Natural killer cell (primary cell): ENCODE measurements at regions not wholly inside any gene's neighbourhood (a gene's known extent, or its start where the extent isn't known, plus 50 kb on each side); places are given as distances from the start of the nearest gene placed in this dataset.

ENCODE experiments used
- ATAC-seq, 3 donors: fragments of 150-1000 bp in 2 of 3; fragments of 200-7000 bp in 1 of 3; cut with Tn5 transposase; 1 replicate in 1 of 3; 2 replicates in 2 of 3; pipeline ENCODE4 v1.10.0; 2021; ENCODE audit warnings: mild to moderate bottlenecking in 2 of 3, moderate library complexity in 2 of 3
- DNase-seq, 2 donors: peaks; one replicate each; pipeline versions ENCODE4 v3.0.0 to v3.0.0-alpha.2; 2013 to 2021; ENCODE audit warnings: mixed read lengths in 1 of 2
- H3K27ac ChIP-seq: one replicate; pipeline ENCODE4 v1.5.1; 2013; ENCODE audit warnings: mild to moderate bottlenecking, low read length
- H3K27me3 ChIP-seq: one replicate; pipeline ENCODE4 v1.6.1; 2013; ENCODE audit warnings: low read length; ENCODE audit not compliant: control insufficient read depth, insufficient read depth
- H3K36me3 ChIP-seq: one replicate; pipeline ENCODE4 v1.6.1; 2013; ENCODE audit warnings: low read length; ENCODE audit not compliant: control insufficient read depth, insufficient read depth
- H3K4me1 ChIP-seq: one replicate; pipeline ENCODE4 v1.6.1; 2013; ENCODE audit warnings: low read length; ENCODE audit not compliant: control insufficient read depth, insufficient read depth
- H3K4me3 ChIP-seq: one replicate; pipeline ENCODE4 v1.5.1; 2013; ENCODE audit warnings: low read length
- H3K9me3 ChIP-seq: one replicate; pipeline ENCODE4 v1.6.1; 2013; ENCODE audit warnings: low read length; ENCODE audit not compliant: control insufficient read depth, insufficient read depth
- H3K27ac Mint-ChIP-seq, 2 donors: one replicate each; pipeline ENCODE4 v1.8.0; 2022; ENCODE audit warnings: mild to moderate bottlenecking in 2 of 2, mixed read lengths in 2 of 2, moderate library complexity in 1 of 2
- H3K27me3 Mint-ChIP-seq, 2 donors: one replicate each; pipeline ENCODE4 v1.8.0; 2022; ENCODE audit warnings: low read depth in 2 of 2, mixed read lengths in 2 of 2
- H3K36me3 Mint-ChIP-seq: one replicate; pipeline ENCODE4 v1.8.0; 2022; ENCODE audit warnings: mixed read lengths
- H3K4me1 Mint-ChIP-seq, 2 donors: one replicate each; pipeline ENCODE4 v1.8.0; 2022; ENCODE audit warnings: mixed read lengths in 2 of 2
- H3K4me3 Mint-ChIP-seq: one replicate; pipeline ENCODE4 v1.8.0; 2022; ENCODE audit warnings: mild to moderate bottlenecking, moderate library complexity, mixed read lengths
- H3K9me3 Mint-ChIP-seq, 2 donors: one replicate each; pipeline ENCODE4 v1.8.0; 2022; ENCODE audit warnings: mixed read lengths in 2 of 2
- WGBS: methylation state at CpG from one replicate; pipeline ENCODE4 v1.1.7; 2013; ENCODE audit warnings: missing lambda C conversion rate; ENCODE audit not compliant: insufficient coverage; 5-methylcytosine and 5-hydroxymethylcytosine counted together
- intact Hi-C: fragments of 100-400 bp; cut with micrococcal nuclease; formaldehyde crosslinking; loops from one replicate; pipeline ENCODE4 v1.14.2; 2022
- TF ChIP-seq, protein P1 (sequence below): fragments of 200-600 bp; IDR thresholded peaks from one replicate; pipeline ENCODE4 v1.8.0; 2022; ENCODE audit warnings: antibody characterized with exemption

DNA sequence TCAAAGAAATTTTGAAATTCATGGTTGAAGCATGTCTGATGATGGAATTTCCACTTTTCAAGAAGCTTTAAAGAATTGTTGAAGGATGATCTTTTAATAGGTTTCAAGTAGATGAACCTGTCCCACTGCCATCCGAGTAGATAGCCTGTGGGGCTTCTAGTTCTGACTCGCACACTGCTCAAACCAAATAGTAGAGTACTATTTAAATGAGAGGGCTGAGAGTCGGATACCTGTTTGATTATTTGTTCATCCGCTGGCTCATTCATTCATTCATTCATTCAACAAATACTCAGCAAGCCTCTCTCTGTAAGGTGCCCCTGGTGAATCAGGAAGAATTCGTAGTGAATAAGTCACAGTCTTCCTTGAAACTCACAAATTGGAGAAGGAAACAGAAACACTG lies 108.2 kb upstream of the IRX5 start:
- DNase-seq: no peak

GRCh38 chr16:54821731-54822130 lies 108.9 kb upstream of the IRX5 start:
- Mint-ChIP-seq H3K27me3 (peaks cover 0 to 3% of the 10 kb centered on the region in 2 donors), H3K36me3 (no peaks in the 10 kb centered on the region), H3K27ac (no peak overlapping the region), H3K4me1 (no peaks in the 10 kb centered on the region), H3K9me3 (peaks cover 0 to 2% of the 10 kb centered on the region in 2 donors), H3K4me3 (no peak overlapping the region)
- Histone ChIP-seq H3K4me3 (no peak overlapping the region), H3K4me1 (no peaks in the 10 kb centered on the region), H3K36me3 (no peaks in the 10 kb centered on the region), H3K27me3 (no peaks in the 10 kb centered on the region), H3K27ac (no peak overlapping the region), H3K9me3 (no peaks in the 10 kb centered on the region)
- intact Hi-C loops: no loop called here
- DNase-seq (no peak), ATAC-seq (no peak)
- 79% methylated on average over 2 of the region's 2 CpGs for WGBS
- TF ChIP-seq, protein P1, sequence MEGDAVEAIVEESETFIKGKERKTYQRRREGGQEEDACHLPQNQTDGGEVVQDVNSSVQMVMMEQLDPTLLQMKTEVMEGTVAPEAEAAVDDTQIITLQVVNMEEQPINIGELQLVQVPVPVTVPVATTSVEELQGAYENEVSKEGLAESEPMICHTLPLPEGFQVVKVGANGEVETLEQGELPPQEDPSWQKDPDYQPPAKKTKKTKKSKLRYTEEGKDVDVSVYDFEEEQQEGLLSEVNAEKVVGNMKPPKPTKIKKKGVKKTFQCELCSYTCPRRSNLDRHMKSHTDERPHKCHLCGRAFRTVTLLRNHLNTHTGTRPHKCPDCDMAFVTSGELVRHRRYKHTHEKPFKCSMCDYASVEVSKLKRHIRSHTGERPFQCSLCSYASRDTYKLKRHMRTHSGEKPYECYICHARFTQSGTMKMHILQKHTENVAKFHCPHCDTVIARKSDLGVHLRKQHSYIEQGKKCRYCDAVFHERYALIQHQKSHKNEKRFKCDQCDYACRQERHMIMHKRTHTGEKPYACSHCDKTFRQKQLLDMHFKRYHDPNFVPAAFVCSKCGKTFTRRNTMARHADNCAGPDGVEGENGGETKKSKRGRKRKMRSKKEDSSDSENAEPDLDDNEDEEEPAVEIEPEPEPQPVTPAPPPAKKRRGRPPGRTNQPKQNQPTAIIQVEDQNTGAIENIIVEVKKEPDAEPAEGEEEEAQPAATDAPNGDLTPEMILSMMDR: no peak

More for the DNA sequence above, 108.2 kb upstream of the IRX5 start:
- no peak overlapping the region for H3K27ac ChIP-seq
- intact Hi-C loops: no loop called here
- H3K27me3 ChIP-seq: no peaks in the 10 kb centered on the region
- H3K27me3 Mint-ChIP-seq: peaks cover 0 to 3% of the 10 kb centered on the region in 2 donors
- peaks cover 0 to 2% of the 10 kb centered on the region in 2 donors for H3K9me3 Mint-ChIP-seq
- WGBS: 81% methylated on average over 5 of the region's 5 CpGs
- no peaks in the 10 kb centered on the region for H3K36me3 ChIP-seq
- no peak for ATAC-seq
- no peaks in the 10 kb centered on the region for H3K9me3 ChIP-seq
- no peak overlapping the region for H3K4me3 Mint-ChIP-seq
- TF ChIP-seq, protein P1: no peak
- H3K4me1 ChIP-seq: no peaks in the 10 kb centered on the region
- H3K27ac Mint-ChIP-seq: no peak overlapping the region
- H3K4me1 Mint-ChIP-seq: no peaks in the 10 kb centered on the region
- no peak overlapping the region for H3K4me3 ChIP-seq
- no peaks in the 10 kb centered on the region for H3K36me3 Mint-ChIP-seq

DNA sequence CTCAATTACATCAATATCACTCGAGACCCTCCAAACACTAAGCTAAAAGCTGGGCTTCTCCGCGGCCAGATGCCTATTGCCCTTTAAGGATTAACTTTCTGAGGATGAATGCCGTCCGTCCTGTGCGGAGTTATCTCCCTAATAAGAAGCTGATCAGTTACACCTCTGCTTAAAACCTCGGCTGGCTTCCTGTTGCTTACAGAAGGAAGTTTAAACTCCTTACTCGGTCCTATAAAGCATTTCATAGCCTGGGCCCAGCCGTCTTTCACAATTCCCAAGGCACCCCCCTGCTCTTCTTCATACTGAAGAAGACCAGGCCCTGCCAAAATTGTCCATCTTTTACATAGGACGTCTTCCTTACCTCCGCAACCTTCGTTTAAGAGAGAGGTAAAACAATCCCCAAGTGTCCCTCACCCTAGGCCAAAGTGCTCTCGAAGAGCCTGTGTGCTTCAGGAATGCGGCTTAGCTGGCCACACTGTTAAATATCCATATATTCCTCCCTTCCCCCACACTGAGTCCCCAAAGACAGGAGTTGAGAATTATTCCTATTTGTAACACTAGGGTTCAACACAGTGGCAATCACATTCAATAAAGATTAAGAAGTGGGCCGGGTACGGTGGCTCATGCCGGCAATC lies 112.6 kb upstream of the IRX5 start:
- H3K4me1 Mint-ChIP-seq: no peaks in the 10 kb centered on the region
- intact Hi-C loops: no loop called here
- no peaks in the 10 kb centered on the region for H3K9me3 ChIP-seq
- no peaks in the 10 kb centered on the region for H3K36me3 ChIP-seq
- H3K27ac Mint-ChIP-seq: no peak overlapping the region
- H3K27me3 Mint-ChIP-seq: peaks cover 0 to 3% of the 10 kb centered on the region in 2 donors
- ATAC-seq (no peak), DNase-seq (no peak)
- no peaks in the 10 kb centered on the region for H3K9me3 Mint-ChIP-seq
- TF ChIP-seq, protein P1: no peak
- WGBS: 69% methylated on average over 17 of the region's 17 CpGs
- no peak overlapping the region for H3K4me3 ChIP-seq
- no peaks in the 10 kb centered on the region for H3K4me1 ChIP-seq
- no peak overlapping the region for H3K4me3 Mint-ChIP-seq
- H3K36me3 Mint-ChIP-seq: no peaks in the 10 kb centered on the region
- no peak overlapping the region for H3K27ac ChIP-seq
- no peaks in the 10 kb centered on the region for H3K27me3 ChIP-seq

- H3K4me3 ChIP-seq: no peak overlapping the region
These were observed 113.2 kb upstream of the IRX5 start for GRCh38 chr16:54817432-54817831.

More at GRCh38 chr16:54817432-54817831, 113.2 kb upstream of the IRX5 start:
- no peak overlapping the region for H3K27ac ChIP-seq
- Mint-ChIP-seq H3K27ac (no peak overlapping the region), H3K4me3 (no peak overlapping the region), H3K36me3 (no peaks in the 10 kb centered on the region), H3K9me3 (no peaks in the 10 kb centered on the region), H3K27me3 (peaks cover 5 to 6% of the 10 kb centered on the region in 2 donors), H3K4me1 (no peaks in the 10 kb centered on the region)
- no peaks in the 10 kb centered on the region for H3K4me1 ChIP-seq
- TF ChIP-seq, protein P1: no peak
- intact Hi-C loops: no loop called here
- DNase-seq (no peak), ATAC-seq (no peak)
- H3K36me3 ChIP-seq: no peaks in the 10 kb centered on the region
- no peaks in the 10 kb centered on the region for H3K9me3 ChIP-seq
- WGBS: 75% methylated on average over 10 of the region's 10 CpGs
- H3K27me3 ChIP-seq: no peaks in the 10 kb centered on the region
